Esophagus mucosa (tissue), 1 donor: ENCODE measurements at regions not wholly inside any gene's neighbourhood (a gene's known extent, or its start where the extent isn't known, plus 50 kb on each side); places are given as distances from the start of the nearest gene placed in this dataset.
"Not testable (repeated sequence)": the region's sequence is repeated elsewhere in the genome, so short reads cannot be mapped to it uniquely, and the experiment has no call there.

Experiments used
- ATAC-seq: fragments of 200-7000 bp; cut with Tn5 transposase; one replicate; pipeline ENCODE4 v1.9.1; 2020
- donor health status: DM: yes; HTN: yes; CAD: no.

DNA sequence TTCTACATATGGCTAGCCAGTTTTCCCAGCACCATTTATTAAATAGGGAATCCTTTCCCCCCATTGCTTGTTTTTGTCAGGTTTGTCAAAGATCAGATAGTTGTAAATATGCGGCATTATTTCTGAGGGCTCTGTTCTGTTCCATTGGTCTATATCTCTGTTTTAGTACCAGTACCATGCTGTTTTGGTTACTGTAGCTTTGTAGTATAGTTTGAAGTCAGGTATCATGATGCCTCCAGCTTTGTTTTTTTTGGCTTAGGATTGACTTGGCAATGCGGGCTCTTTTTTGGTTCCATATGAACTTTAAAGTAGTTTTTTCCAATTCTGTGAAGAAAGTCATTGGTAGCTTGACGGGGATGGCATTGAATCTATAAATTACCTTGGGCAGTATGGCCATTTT is 60.0 kb upstream of the GPC3 start:
- not testable (repeated sequence) for ATAC-seq

DNA sequence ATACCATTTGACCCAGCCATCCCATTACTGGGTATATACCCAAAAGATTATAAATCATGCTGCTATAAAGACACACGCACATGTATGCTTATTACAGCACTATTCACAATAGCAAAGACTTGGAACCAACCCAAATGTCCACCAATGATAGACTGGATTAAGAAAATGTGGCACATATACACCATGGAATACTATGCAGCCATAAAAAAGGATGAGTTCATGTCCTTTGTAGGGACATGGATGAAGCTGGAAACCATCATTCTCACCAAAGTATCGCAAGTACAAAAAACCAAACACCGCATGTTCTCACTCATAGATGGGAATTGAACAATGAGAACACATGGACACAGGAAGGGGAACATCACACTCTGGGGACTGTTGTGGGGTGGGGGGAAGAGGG is 81.7 kb upstream of the GPC3 start:
- not testable (repeated sequence) for ATAC-seq

DNA sequence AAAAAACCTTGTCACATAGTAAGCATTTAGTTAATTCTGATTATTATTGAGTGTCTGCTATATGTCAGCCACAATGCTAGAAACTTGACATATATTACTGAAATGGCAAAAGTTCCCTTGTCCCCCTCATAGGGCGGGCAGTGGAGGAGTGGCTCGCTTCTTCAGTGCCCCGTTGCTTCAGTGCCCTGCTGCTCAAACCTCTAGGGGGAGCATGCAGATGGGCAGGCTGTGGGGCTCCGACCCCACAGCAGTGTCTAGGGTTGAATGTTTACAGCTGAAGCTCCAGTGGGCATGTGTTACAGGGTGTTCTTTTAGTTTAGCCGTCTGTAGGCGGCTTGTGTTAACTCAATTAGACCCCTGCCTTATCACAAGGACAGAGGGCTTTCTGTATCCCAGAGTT is 86.5 kb upstream of the GPC3 start:
- not testable (repeated sequence) for ATAC-seq

DNA sequence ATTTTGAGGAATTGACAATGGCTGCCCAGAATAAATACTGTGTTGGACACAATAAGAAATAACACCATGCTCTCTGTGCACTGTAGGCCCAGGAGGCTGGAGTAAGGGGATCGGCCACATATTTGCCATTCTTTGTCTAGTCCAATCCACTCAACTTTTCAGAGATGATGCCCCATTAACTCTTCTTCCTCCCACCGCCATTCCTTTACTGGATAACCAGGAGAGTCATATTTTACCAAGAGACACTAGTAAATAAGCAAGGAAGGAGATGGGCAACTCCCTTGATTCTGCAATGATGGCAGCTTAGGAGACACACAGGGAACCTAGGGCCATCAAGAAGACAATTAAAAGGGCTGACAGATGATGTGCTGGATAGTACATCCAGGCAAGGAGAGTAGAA is 87.9 kb upstream of the GPC3 start:
- ATAC-seq = no peak

DNA sequence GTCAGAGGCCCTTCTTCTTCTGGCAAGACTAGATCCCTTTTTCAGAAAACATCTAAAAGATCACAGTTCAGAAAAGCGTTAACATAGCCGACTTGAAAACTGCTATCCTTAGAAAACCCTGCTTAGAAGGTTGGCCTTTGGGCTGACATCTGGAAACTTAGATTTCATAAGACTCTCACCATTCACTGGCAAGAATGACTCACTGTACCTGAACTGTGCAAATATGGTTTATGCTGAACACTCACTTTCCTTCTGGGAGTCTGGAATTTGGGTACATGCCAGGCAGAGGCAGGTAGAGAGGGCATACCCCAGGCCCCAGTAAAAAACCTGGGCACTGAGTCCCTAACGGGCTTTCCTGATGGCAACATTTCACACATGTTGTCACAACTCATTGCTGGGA is 88.8 kb upstream of the GPC3 start:
- ATAC-seq = peak; percentile 26

DNA sequence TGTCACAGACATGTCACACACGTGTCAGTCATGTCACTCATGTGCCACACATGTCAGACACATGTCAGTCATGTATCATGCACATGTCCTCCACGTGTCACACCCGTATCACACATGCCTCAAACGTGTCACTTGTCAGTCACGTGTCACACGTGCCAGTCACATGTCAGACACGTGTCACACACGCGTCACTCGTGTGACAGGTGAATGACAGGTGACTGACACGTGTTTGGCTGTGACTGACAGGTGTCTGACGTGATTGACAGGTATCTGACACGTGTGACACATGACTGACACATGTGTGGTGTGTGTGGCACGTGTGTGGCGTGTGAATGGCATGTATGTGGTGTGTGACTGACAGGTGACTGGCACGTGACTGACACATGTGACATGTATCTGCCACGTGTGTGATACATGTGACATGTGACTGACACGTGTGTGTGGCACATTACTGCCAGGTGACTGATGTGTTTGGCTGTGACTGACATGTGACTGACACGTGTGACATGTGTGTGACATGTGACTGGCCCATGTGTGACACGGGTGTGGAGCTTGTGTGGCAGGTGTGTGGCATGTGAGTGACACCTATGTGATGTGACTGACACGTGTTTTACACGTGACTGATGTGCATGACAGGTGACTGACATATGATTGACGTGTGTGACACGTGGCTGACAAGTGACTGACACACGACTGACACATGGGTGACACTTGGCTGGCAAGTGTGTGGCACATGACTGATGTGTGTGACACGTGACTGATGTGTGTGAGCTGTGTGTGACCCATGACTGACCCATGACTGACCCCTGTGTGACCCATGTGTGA is 90.7 kb upstream of the GPC3 start:
- no peak for ATAC-seq

DNA sequence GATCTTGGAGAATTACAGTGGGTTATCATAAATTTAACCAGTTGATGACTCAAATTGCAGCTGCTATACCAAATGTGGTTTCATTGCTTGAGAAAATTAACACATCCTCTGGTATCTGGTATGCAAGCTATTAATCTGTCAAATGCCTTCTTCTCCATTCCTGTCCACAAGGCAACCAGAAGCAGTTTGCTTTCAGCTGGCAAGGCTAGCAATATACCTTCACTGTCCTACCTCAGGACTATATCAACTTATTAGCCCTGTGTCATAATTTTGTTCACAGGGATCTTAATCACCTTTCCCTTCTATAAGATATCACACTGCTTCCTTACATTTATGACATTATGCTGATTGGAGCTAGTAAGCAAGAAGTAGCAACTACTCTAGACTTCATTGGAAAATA is 110.0 kb upstream of the GPC3 start:
- ATAC-seq = no peak

DNA sequence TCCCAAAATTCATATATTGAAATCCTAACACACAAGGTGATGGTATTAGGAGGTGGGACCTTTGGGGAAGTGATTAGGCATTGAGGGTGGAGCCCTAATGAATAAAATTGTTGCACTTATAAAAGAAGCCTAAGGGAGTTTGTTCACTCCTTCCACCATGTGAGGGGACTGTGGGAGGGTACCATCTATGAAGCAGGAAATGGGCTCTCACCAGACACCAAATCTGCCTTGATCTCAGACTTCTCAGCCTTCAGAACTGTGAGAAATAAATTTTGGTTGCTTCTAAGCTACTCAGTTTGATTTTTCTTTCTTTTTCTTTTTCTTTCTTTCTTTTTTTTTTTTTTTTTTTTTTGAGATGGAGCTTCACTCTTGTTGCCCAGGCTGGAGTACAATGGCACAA is 116.2 kb upstream of the GPC3 start:
- no peak for ATAC-seq

DNA sequence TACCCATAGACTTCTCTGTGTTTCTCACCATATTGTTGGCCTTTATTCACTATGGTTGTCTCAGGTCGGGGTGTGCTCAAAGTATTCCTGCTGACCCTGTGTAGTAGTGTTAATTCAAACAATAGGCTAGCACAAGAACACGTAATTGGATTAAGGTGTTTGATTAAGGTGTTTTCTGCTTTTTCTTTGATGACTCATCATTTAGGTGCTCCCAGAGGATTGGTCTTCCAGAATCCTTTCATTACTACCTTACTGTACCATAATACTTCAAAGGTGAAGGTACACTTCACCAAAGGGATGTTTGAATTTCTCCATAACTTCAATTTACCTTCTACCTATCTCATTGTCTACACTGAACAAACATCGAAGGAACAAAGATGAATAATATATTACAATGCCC is 121.7 kb upstream of the CCDC160 start:
- no peak for ATAC-seq

DNA sequence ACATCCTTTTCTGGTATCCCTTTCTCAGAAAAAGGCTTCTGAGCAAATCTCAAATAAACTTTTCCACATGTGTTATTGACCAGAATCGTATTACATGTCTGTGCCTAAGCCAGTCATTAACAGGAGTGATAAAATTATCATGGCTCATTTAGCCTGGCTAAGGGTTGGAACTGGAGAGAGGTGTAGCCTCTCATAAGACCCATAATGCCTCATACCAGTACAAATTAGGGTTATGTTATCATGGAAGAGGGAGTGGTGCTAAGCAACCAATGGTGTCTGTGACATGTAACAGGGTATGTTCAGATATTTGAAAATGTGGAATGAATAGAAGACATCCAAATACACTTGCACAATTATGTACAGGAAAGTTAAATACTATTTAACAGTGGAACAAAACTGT is 99.6 kb upstream of the CCDC160 start:
- no peak for ATAC-seq

DNA sequence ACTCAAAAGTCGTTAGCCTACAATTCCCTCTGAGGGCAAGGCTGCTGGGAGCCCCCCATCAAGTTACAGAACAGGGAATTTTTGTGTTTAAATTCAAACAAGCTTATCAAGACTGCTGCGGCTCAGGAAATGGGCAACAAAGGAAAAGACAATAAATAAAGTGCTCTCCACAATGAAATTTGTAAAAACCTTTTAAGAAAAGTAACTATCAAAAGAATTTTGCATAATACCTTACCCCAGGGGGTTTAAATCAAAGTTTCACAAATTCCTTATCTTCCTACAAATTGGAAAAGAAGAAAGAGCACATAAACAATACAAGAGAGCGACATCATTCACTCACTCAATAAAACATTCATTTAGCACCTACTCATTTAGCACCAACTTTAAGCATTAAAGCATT is 97.9 kb upstream of the CCDC160 start:
- no peak for ATAC-seq

DNA sequence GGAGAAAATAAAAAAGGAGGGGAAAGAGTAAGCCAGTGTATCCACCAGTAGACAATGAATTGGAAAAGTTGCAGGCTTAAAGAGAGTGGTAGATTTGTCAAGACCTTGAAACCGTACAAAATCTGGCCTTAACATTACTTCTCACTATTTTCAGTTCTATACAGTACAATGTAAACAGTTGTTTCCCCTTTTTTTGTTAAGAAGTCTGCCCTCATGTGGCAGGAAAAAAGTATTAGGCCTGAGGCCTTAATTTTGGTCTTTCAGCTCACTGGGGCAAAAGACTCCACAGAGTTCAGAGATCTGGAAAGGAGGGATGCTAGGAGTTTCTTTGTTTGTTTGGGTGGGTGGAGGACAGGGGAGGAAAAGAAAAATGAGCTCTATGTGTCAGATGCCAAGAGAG is 92.8 kb upstream of the CCDC160 start:
- no peak for ATAC-seq

DNA sequence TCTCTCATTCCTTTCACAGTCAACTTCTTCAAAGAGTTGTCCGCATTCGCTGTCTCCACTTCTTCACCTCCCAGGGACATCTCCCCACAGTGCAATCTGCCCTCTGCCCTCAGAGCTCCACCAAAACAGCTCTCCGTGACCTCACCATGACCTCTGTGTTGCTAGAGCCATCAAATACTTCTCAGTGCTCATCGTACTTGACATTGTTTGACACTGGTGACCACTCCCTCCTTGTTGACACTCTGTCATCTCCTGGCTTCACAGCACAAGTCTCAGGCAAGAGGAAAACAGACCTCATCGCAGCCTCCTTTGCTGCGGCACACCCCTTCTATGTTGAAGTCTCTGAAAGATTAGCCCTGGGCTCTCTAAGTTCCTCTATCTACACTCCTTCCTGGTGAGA is 90.5 kb upstream of the CCDC160 start:
- no peak for ATAC-seq

DNA sequence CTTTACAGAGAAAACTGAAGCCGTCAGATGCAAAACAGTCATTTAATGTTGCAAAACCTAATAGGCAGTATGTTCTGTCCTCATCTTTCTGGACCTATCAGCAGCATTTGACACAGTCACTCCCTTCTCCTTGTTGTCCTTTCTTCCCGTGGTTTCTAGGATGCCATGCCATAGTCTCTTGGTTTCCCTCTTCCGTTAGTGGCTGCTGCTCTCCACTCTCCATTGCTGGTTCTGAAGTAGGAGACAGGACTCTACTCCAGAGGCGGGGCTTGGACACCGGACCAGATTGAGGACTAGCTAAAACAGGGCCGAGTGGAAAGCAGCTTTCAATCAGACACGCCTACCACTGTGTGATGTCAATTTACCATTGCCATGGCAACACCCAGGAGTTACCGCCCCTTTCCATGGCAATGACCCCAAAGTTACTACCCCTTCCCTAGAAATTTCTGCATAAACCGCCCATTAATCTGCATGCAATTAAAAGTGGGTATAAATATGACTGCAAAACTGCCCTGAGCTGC is 88.8 kb upstream of the CCDC160 start:
- ATAC-seq = no peak

DNA sequence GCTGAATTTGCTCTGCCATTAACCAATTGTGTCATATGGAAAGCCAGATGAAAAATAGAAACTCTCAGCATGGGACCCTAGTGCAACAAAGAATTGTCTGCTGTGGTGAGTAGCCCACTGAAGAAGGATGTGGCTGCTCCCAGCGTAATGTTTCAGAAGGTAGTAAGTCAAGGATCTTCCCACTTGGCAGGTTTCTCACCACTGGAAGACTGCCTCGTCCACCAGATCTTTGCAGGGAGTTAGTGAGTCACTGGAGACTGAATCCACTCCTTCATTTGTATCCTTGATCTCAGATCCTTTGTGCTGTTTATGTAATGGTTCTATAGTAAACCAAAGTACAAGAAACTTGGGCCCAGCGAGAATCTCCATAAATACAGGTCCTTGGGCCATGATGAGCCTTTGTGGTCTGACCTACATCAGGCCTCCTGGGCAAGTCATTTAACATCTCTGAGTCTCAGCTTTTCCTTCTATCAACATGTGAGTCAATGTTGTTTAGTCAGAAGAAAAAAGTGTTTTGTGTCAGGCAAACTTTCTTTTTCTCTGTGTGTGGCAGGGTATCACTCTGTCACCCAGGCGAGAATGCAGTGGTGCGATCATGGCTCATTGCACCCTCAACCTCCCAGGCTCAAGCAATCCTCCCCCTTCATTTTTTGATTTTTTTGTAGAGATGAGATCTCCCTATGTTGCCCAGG is 78.0 kb upstream of the CCDC160 start:
- no peak for ATAC-seq

DNA sequence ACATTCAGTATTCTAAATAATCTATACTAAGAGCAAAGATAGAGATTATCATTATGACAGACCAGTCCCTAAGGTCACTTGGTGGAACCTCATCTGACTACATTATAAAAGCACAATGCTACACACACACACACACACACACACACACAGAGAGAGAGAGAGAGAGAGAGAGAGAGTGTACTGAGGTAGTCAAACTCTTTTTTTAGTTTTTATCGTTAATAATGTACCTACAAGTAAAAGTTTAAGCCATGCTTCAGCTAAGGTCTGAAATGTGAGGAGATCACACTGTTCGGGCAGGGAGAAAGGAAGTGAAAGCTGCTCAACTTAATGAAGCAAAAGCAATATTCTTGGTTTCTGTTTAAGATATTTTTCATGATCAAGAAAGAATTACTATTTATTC is 75.8 kb upstream of the CCDC160 start:
- ATAC-seq = no peak

DNA sequence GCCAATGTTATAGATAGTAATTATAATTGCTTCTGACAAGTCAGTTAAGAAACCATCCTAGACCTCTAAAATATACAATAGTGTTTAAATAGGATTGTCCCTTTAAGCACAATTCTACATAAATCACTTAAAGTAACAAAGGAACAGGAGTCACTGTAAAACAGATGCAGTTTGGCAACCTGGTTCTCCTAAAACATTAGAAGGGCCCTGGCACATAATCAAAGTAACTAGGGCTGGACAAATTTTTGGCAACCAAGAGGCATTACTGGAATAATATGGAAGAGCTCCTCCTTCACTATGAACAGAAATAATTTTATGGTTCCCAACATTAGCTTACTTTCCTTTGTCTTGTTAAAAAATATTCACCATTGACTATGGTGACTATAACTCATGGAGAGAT is 75.0 kb upstream of the CCDC160 start:
- ATAC-seq = no peak

DNA sequence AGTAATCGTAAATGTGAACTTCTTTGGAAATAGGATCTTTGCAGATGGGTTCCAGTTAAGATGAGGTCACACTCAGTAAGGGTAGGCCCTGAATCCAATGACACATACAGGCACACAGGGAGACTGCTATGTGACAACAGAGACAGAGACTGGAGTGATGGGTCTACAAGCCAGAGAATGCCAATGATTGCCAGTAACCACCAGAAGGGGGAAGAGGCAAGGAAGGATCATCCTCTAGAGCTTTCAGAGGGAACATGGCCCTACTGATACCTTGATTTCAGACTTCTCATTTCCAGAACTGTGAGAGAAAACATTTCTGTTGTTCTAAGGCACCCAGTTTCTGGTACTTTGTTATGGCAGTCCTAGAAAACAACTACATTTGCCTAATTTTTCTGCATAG is 73.1 kb upstream of the CCDC160 start:
- ATAC-seq = no peak

DNA sequence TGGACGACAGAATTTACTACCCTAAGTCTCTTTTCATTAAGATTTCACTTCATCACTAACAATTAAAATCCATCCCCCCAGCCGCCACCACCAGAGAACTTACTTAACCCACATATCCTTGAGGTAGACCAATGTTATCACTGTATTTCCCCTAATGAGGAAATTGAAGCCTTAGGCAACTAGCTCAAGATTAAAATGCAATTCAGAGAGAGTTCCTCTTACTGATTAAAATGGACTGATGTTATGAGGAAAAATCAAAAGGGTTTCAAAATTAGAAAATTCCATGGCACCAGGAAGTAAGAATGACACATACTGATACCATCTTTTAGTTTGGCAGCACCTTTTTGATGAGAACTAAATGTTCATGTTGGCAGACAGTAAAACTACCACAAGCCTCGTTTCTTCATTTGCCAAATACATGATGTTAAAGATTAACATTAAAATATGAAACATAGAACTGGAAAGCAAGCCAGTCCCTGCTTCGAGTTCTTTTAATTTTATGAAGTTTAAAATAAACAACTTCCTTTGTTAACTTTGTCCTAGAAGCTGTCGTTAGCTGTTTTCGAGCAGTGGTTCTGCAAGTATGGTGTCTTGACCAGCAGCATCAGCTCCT is 69.3 kb upstream of the CCDC160 start:
- ATAC-seq = no peak

DNA sequence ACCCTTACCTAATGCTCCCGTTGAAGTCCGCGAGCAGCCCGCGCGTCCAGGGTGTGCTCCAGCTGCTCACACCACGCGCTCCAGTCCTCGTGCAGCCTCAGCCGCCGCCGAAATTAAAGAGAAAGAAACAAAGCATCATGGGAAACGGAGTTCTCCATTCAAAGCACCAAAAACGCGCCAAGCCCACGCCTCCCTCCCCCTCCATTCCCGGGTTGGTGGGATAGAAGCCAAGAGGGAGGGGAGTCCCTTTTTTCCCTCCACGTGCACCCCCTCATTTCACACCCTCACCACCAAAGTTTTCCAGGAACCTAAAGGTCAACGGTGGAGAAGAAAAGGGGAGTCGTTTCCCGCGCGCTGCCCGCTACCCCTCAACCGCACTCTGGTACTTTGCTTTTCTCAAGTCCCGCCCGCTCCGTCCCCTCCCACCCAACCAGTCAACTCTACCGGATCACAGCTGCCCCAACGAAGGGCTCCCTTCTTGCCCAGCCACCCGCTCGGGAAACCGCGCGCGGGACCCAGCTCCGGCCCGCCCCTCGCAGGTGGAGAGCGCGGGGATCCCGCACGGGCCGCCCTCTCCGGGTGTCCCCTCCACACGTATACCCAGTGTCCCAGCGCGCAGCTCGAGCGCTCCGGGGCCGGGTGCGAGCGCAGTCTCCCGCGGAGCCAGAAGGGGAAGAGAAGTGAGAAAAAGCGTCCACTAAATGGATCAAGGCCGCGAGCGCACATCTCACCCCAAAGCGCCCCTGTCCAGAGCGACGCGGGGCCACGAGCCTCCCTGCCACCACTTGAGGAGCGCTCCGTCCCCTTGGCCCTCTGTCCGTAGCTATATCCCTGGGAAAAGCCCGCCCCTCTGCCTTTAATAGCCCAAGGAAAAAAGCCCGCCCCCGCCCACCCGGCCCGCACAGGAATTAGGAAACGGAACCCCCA is 65.1 kb upstream of the CCDC160 start:
- ATAC-seq = peak; percentile 51

DNA sequence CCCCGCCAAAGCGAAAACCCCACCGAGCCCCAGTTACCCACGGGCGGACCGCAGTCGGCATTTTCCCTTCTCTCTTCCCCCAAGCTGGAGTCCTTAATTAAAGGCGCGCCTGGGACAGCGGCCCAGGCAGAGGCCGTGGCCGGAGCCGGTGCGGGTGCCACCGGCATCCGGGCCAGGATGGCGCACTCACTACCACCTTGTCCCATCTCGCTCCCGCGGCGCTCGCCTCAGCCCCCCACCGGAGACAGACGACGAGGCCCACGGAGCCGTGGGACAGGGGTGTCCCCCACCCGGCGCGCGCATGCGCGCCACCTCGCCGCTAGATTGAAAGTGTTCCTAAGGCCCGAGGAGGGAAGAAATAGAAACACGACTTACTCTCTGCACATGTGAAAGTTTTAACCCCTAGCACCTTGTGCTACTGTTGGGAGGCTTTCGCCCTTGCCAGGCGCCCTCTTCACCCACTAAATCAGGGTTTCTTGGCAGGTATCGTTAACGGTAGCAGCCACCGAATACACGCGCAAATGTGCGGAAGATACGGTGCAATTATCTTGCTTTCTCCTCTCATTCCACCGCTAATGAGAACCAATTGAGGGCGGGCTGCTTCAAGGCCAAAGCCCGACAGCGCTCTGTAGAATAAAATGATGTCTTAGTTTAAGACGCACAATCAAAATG is 64.3 kb upstream of the CCDC160 start:
- ATAC-seq = peak; percentile 44
